Effector CD8-positive, alpha-beta T cell (primary cell): ENCODE measurements at regions not wholly inside any gene's neighbourhood (a gene's known extent, or its start where the extent isn't known, plus 50 kb on each side); places are given as distances from the start of the nearest gene placed in this dataset.

Experiments used
- DNase-seq: peaks from one replicate; lab custom pipeline; 2025; lab: John Stamatoyannopoulos, UW

DNA sequence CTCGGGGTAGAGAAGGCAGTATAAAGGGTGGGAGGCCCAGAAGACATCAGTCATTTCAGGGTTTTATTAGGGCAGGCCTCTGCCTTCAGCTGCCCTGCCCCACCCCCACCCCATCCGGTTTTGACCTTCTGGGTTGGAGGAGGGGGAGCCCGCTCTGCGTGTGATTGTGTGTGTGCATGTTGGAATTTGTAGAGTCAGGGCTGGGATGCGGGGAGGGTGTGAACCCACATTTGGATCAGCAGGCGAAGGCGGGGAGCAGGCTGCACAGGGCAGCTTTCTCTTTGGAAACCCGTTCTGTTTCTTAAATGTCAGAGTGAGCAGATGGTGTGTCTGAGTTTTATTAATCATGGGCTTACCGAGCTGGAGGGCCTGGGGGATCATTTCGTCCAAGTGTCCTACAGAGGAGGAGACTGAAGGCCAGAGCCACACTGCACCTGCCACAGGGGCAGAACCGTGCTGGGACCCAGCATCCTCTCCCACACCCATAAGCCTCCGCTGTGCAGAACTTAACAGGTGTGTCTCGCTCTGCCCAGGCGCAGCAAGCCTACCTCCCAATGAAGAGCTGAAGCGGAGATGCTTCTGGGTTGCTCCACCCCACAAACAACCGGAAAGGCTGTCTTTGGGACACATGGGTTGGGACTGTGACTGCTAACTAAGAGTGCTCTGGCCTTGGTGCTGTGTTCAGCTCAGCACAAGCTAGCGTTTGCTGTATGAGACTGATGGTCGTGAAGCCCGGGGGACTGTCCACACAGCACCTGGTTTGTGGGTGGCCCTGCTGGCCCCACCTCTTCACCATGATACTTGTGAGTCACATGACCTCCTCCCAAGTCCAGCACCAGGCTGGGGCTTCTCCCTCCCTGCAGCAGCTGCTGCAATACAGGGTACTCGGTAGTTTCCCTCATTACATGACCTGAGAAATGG lies 70.9 kb upstream of the GSE1 start:
- no peak for DNase-seq

DNA sequence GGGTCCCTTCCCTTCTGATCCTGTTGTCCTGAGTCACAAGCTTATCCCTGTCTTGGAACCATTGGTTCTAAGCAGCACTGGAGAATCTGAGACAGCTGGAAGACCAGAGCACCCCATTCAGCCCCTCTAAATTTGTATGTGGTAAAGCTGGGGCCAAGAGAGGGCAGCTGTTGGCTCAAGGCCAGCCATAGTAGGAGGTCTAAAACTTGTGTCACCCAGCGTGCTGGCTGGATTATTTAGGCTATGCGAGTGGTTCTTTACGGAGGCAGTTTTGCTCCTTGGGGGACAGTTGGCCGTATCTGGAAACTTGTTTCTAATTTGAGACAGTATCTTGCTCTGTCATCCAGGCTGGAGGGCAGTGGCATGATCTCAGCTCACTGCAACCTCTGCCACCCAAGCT lies 69.6 kb upstream of the GSE1 start:
- no peak for DNase-seq

DNA sequence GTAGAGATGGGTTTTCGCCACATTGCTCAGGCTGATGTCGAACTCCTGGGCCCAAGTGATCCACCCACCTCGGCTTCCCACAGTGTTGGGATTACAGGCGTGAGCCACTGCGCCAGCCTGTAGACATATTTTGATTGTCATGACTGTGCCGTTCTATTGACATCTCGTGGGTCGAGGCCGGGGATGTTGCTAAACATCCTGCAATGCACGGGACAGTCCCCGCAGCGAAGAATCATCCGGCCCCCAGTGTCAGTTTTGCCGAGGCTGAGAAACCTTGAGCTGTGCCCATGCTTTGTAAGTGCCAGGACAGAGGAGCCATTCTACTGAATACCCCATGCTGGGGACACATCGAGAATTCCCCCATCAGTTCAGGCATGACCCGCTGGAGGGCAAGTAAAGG lies 69.1 kb upstream of the GSE1 start:
- DNase-seq: no peak

DNA sequence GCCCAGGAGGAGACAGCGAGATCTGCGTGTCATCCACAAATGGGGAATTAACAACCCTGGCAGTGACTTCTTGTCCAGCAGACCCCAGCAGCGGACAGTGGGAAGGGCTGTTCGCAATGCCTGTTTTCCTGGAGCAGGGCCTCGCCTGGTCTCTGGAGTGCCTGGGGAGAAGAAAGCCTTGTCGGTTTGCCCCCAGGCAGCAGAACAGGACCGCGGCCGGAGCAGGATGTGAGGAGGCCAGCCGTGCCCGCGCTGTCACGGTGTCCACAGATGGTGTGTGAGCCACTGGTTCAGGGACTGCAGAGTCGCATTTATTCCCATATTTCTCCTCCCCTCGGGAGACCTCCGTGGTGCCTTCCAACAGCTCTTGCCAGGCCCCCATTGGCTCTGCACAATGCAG lies 68.5 kb upstream of the GSE1 start:
- DNase-seq: no peak

DNA sequence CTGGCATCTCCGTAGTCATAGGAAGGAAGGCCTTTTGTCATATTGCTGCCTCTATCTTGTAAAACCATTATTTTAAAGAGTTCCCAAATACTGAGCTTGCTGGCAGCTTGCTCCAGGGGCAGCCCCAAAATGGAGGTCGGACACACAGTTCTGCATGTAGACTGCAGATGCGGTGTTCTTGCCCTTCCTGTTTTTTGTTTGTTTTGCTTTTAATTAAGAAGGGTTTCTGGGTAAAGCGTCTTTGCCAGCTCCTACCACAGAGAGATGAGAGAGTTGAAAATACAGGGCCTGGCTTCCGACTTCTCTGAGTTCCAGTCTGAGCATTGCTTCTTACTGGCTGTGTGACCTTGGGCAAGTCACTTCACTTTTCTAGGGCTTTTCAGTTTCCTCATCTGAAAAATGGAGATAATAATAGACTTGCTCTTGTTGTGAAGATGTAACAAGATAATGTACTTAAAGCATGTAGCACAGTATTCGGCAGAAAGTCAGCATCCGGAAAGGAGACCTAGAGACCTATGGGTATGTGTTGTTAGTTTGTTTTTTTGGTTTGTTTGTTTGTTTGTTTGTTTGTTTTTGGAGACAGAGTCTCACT lies 67.8 kb upstream of the GSE1 start:
- no peak for DNase-seq

DNA sequence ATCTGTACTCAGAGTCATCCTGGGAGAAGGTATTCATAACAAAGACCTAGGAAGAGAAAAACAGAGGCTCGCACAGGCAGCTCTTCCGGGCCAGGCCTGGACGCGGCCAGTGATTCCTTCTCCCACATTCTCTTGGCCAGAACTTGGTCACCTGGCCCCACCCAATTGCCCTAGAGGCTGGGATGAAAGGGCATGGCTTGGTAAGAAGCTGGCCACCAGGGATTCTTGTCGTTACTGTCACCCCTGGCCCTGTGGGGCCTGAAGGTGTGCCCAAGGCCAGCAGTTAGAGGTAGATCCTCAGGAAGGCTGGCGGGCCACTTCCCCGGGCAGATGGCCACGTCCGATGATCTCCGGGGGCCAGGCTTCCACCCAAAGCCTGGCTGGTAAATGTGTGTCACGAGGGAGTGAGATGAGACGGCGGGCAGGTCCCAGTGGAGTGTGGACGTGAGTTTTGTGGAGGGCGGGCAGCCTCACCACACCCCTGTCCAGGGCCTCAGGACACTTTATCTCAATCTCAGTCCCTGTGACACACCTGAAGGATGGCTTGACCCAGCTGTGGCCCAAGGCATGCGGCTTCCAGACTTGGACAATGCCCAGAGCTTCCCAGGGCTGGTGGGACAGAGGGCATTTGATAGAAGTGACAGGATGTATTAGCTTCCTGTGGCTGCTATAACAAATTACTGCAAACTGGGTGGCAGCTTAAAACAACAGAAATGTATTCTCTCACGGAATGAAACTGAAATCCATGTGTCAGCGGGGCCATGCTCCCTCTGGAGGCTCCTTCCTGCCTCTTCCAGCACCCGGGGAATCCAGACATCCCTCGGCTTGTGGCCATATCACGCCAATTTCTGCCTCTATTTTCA lies 66.3 kb upstream of the GSE1 start:
- no peak for DNase-seq

DNA sequence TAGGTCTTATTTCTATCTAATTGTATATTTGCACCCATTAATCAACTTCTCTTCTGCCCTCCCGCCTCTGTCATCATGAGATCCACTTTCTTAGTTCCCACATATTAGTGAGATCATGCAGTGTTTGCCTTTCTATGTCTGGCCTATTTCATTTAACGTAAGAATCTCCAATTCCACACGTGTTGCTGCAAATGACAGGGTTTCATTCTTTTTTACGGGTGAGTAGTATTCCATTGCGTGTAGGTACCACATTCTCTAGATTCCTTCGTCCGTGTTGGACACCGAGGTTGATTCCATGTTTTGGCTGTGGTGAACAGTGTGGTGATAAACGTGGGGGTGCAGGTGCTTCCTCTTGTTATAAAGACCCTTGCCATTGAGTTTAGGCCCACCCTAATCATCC lies 64.7 kb upstream of the GSE1 start:
- no peak for DNase-seq

DNA sequence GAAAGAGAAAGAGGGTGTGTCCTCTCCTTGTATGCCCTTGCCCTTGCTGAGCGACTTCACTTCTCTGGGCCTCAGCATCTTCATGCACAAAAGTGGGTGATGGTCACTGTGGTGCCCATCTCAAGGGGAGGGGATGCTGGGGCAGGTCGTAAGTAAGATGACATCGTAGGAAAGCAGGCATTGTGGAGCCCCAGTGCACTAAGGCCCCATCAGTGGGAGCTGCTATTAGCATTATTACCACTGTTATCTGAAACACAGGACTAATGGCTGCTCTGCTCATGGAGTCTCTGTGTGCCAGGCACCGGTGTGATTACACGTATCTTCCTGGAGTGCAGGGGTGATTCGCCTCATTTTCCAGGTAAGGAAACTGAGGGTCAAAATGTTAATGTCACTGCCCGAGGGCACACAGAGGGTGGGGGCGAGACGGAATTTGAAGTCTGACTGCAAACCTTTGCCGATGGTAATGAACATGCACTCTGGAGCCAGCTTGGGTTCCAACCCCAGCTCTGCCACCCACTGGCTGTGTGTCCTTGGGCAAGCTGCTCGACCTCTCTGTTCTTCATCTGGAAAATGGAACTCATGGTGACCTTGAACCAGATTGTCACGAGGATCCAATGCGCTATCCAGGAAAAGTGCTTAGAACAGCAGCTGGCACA lies 63.2 kb upstream of the GSE1 start:
- DNase-seq: no peak

DNA sequence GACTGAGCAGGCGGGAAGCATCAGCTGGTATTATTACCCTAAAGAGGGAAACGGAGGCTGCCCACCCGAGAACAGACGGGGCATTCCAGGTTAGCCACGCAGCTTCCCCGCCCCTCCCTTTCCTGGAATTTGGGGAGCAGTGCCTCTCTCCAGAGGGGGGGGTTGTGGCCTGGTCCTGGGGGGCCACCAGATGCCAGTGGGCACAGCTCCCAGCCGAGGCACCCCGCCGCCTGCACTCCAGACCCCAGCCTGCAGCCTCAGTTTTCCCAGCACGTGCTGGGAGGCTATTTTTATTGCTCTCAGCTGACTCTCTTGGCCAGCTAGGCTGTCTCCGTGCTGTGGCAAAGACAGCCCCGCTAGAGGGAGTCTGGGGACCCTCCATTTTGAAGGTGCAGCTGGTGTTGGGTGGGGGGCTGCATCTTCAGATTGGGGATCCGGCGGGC lies 62.7 kb upstream of the GSE1 start:
- DNase-seq: no peak

DNA sequence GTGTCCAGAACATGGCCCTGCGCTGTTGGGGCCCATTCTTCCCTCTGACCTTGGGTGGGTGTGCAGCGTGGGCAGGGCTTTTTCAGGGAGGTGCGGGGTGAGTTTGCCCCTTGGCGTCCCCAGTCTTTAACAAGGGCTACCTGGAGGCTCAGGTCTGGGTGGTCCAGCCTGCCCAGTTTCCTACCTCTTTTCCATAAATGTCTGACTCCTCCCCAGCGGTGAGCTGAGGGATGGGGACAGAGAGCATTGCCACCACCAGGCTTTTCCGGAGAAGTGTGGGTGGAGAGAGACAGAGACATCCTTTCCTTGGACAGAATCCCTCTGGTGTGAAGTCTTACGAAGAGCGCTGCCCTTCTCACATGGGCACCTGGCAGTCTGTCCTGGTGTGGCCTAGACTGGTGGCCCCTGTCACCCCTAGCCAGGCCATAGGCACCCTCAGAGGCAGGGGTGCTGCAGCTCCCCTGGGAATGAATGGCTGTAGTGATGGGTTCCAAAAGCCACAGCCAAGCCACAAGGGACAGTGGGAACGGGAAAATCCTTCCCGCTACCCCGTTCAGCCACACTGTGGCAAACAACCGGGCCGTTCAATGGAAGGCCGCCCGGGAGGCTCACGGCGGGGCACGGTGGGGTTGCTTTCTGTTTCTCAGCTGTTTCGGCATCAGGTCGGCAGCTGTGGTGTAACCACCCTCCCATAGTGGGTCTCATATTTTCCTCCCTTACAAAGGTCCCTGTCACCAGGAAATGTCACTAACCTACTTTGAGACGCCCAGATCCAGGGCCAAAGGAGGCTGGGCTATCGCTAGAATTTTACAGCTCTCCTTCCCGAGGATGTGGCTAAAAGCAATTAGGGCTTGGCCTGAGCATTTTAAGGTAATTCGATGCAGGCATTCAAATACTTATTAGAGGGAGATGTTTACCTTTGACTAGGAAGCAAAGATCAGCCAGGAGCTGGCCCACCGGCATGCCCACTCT lies 61.9 kb upstream of the GSE1 start:
- DNase-seq: no peak

DNA sequence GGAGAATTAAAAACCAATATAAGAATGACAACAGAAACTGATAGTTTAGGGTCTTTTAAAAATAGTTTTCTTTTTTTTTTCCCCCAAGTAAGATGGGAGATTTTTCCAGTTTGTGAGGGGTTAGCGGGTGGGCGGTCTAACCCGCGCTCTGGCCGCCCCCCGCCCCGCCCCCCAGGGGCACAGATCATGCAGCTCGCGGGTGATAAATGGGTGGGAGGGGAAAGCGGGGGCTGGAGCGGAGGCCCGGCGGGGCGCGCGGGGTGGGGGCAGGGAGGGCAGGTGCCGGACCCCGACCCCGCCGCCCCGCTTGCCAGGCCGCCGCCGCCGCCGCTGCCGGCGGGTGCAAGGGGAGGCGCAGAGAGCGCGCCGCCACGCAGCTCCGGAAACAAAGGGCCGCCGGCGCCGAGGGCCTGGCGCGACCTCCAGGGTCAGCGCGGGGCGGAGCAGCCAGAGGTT lies 60.1 kb upstream of the GSE1 start:
- DNase-seq: no peak

DNA sequence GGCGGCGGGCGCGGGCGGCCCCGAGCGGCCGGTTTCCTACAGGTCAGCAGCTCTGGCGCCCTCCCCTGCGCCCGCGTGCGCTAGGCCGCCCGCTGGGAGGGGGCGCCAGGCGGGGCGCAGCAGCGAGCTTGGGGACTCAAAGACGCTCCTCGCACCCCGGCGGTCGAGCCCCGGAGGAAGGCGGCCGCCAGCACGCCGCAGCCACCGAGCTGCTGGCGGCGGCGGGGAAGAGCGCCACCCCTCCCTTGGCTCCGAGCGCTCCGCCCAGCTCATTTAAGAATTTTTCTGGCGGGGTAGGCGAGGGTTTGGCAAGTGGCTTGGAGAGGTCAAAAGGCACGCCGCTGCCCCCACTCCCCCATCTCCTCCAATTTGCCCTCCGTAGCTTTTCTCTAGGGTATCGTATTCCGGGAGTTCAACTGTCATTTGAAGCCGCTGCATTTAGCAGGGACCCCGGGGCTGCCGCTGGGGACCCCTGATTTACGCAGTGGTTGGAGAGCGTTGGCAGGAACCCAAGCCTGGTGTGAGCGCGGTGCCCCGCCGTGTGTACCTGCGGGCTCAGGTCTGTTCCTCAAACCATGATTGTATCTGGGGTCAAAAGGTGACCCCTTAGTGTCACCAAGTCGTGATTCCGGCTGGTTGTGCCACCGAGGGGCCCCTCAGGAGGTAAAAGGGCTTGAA lies 59.5 kb upstream of the GSE1 start:
- DNase-seq: no peak

DNA sequence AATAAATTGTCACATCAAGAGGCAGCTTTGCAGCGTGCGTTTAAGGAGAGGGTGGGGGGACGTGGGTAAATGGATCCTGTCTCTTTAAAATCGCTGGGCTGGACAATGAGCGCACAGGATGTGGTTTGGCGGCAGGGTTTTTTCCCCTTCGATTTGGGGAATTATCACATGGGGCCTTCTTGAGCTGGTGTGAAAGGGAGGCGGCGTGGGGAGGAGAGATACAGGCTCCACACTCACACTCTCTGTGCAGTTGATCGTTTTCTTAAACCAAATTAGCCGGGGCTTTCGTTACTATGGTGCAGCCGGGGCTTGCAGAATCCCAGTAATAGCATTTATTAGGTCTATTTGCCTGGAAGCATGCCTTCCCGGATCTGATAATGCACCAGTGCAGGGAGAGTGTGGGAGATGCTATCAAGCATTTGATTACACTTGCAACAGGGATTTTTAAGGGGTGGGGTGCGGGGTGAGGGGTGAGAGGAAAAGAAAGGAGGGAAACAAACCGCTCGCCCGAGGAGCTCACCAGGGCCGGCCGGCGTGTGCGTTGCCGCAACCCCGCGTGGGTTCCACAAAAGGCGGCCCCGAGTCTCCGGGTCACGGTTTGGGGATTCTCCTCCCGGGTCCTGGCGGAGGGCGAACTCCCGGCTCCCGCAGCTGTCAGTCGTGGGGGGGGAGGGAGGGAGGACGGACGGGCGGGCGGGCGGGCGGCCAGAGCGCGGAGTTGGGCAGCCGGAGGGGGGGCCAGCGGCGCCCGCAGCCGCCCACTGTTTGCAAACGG lies 58.8 kb upstream of the GSE1 start:
- DNase-seq: peak; percentile 40

DNA sequence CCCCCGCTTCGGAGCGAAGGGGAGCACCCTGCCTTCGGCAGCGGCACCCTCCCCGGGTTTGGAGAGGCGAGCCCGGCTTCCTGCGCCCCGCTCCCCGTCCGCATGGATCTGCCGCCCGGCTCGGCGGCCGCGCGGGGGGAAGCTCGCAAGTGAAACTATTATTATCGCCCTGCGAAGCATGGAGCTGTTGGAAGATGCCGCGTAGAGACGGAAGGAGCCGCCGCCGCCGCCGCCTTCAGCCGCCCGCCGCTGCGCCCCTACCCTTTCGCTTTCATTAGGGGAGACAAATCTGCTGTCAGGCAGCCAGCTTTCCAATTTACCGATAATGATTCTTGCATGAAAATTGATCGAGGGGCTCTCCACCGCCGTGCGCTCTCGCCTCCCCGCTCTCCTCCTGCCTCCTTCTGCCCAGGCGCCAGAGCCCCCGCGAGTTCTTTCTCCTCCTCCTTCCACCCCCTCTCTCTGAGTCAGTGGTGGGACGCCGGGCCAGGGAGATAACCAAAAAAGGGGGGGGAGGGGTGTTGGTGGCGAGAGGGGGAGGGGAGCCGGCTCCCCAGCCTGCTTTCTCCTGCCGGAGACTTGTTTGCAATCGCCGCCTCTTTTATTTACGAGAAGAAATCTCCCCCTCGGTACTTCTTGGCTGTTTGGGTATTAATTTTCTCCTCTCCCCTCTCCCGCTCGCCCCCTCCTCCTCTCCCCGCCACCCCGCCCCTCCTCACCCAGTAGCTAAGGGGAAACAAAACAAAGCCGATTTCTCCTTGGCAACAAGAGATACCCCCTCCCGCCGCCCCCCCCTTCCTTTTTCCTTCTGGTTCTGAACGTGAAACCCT lies 58.0 kb upstream of the GSE1 start:
- DNase-seq: peak; percentile 26

DNA sequence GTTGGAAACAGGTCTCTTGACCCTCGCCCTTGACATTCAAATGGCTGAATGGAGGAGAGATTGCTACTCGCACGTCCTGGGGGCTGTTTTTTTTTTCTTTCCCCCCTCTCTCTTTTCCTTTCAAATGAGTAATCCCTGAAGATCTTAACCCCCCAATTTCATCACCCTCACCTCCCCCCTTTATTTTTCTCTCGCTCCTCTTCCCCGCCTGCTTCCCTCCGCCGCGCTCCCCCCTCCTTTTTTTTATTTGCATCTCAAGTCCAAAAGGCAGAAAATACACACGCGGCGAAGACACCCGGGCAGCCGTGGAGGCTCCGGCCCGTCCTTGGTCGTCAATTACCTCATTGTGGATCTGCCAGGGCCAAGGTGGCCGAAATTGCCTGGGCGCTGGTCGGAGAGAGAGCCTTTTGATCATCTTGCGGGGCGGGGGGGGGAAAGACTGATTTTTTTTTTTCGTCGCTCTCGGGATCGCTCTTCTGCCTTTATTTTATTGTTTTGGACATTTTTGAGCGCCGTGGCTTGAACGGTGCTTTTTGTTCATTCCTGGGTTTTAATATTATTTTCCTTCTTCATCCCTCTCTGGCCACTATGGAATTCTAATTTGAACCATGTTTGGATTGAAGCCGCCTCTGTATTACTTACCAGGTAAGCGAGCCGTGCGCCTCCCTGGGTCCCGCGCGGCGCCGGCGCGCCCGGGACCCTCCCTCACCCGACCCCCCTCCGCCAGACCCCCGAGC lies 57.2 kb upstream of the GSE1 start:
- no peak for DNase-seq

DNA sequence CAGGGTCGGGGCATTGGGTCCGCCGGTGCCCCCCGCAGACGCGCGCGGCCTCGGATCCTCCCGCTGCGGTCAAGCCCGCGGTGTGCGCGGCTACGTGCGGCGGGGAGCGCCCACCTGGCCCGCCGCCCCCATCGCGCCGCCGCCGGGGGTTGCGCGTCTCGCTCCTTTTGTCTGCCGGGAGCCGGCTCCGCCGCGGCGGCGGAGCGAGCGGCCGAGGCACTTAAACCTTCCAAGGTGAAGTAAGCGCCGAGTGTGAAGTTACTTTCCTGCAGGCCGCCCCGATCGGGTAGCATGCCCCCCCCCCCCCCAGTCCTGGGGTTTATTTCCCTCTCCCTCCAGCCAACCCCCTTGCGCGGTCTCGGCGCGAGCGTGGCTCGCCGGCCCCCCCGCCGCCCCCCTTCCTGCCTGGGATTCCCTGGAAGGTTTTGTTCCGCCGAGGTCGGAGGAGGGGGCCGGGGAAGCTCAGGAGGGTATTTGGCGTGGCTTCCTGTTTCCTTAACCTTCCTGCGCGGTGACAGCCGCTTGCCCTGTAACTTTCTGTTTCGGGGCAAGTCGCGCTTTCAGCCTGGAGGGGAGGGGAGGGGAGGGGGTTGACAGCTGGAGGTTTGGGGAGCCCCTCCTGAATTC lies 56.6 kb upstream of the GSE1 start:
- DNase-seq: peak; percentile 39
